ENCODE measurements at regions not wholly inside any gene's neighbourhood (a gene's known extent, or its start where the extent isn't known, plus 50 kb on each side); places are given as distances from the start of the nearest gene placed in this dataset.
"Not testable (repeated sequence)": the region's sequence is repeated elsewhere in the genome, so short reads cannot be mapped to it uniquely, and the experiment has no call there.

DNA sequence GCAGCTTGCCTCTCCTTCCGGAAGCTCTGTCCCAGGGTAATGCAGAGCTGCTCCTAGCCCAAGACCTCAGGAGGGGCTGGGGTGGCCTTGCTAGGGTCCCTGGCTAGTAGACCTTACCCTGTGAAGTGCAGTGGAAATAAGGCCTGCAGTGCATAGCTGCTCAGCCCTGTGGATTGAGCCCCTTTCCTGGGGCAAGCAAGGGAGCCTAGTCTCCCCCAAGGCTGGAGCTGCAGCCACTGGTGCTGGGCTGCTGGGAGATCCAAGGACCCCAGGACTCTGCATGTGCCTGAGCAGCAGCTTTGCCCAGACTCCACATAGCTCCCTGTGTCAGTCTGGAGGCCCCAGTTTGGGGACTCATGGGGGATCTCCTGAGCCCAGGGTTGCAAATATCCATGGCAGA, 57.9 kb downstream of the FANCF start:
- no peak for DNase-seq
- H3K27me3 Mint-ChIP-seq = peaks cover 0 to 14% (median 13%) of the 10 kb centered on the region in 3 donors
- no peak overlapping the region for H3K27ac Mint-ChIP-seq
- ATAC-seq (ENCODE audit: low read depth in 2 of 2) = no peak
- H3K36me3 Mint-ChIP-seq = no peaks in the 10 kb centered on the region
- H3K9me3 Mint-ChIP-seq = peaks cover 0 to 9% (median 3%) of the 10 kb centered on the region in 7 donors
- H3K4me1 Mint-ChIP-seq = no peaks in the 10 kb centered on the region
- H3K4me3 Mint-ChIP-seq = no peak overlapping the region

DNA sequence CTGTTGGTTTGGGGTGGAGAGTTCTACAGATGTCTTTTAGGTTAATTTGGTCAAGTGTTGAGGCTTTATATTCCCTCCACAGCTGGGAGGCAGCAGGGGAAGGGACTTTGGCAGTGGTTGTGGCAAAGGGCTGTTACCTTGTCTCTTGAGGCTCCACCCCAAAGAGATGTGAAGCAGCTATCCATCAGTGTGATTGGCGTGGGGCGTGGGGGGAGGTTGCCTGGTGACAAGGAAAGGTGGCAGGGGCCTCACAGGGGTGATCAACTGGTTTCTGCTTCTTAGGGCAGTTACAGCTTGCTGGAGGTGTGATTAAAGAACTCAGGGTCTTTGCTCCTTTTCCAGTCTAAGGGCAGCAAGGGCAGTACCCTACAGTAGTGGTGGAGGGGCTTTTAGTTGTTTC, 59.3 kb downstream of the FANCF start:
- H3K36me3 Mint-ChIP-seq = no peaks in the 10 kb centered on the region
- H3K27ac Mint-ChIP-seq = peak overlapping the region in 1 of 6 donors; percentile 22
- ATAC-seq (ENCODE audit: low read depth in 2 of 2) (no peak), DNase-seq (no peak)
- H3K4me3 Mint-ChIP-seq = no peak overlapping the region
- H3K9me3 Mint-ChIP-seq = peaks cover 0 to 9% (median 3%) of the 10 kb centered on the region in 7 donors
- H3K27me3 Mint-ChIP-seq = peaks cover 0 to 14% (median 13%) of the 10 kb centered on the region in 3 donors
- H3K4me1 Mint-ChIP-seq = no peaks in the 10 kb centered on the region

DNA sequence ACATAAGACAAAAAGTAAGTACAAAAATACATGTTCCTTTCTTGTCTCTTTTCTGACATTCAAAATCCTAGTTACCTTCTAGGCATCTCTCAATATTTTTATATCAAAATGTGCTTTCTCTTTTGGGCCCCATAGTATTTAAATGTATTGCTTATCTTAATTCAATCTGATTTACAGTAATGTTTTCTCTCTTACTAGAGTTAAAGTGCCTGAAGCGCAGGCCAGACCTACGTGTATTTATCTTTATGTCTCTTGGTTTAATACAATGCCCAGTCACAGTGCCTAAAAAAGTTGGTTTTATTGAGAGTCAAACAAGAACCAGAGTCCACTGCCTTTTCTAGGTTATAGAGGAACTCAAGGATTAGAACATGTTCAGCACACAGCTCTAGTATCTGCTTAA, 64.3 kb downstream of the FANCF start:
- no peaks in the 10 kb centered on the region for H3K4me1 Mint-ChIP-seq
- peaks cover 0 to 9% (median 2%) of the 10 kb centered on the region in 7 donors for H3K9me3 Mint-ChIP-seq
- peaks cover 0 to 10% (median 8%) of the 10 kb centered on the region in 3 donors for H3K27me3 Mint-ChIP-seq
- ATAC-seq (ENCODE audit: low read depth in 2 of 2) = no peak
- H3K27ac Mint-ChIP-seq = no peak overlapping the region
- H3K36me3 Mint-ChIP-seq = no peaks in the 10 kb centered on the region
- no peak for DNase-seq
- no peak overlapping the region for H3K4me3 Mint-ChIP-seq

DNA sequence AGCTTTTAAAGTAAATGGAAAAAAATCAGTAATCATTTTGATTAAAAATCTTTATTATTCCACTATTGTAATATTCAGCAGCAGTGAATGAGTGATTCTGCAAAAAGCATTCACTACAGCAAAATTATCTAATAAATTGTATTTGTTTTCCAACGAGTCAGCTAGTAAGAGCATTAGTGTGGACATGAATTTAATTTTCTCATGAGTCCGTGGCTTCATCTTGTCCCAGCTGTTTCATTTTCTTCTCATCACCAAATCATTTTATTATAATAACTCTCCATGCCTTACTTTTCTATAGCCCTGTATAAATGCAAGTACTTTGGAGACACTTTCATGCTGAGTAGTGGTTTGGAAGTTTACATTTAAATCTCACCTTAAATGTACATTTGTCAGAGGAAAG, 66.2 kb downstream of the FANCF start:
- H3K4me1 Mint-ChIP-seq = no peaks in the 10 kb centered on the region
- DNase-seq = no peak
- H3K27ac Mint-ChIP-seq = no peak overlapping the region

DNA sequence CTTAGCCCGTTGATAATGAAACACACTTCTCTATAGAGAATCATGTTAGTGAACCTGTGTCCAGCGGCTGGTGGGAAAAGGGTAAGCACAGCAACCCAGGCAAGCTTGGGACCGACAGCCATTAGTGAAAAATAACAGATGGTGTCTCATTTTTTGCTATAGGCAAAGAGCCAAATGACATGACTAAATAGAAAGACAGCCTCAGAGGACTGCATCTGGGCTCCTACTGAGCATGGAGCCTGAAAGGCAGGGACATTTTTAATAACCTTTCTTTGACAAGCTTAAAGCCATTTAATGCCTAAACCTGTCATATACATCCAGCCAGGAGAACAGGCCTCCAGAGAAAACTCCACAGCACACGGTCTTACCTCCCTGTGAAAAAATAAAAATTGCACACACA, 67.0 kb downstream of the FANCF start:
- Mint-ChIP-seq H3K36me3 (no peaks in the 10 kb centered on the region), H3K27ac (no peak overlapping the region), H3K4me1 (no peaks in the 10 kb centered on the region), H3K27me3 (peaks cover 0 to 8% (median 0%) of the 10 kb centered on the region in 3 donors), H3K9me3 (peaks cover 0 to 2% (median 0%) of the 10 kb centered on the region in 7 donors), H3K4me3 (no peak overlapping the region)
- ATAC-seq (ENCODE audit: low read depth in 2 of 2) = no peak
- no peak for DNase-seq

More for the DNA sequence above, 66.2 kb downstream of the FANCF start:
- H3K9me3 Mint-ChIP-seq = peaks cover 0 to 6% (median 0%) of the 10 kb centered on the region in 7 donors
- H3K36me3 Mint-ChIP-seq = no peaks in the 10 kb centered on the region
- peaks cover 0 to 8% (median 0%) of the 10 kb centered on the region in 3 donors for H3K27me3 Mint-ChIP-seq
- no peak for ATAC-seq (ENCODE audit: low read depth in 2 of 2)
- H3K4me3 Mint-ChIP-seq = no peak overlapping the region

DNA sequence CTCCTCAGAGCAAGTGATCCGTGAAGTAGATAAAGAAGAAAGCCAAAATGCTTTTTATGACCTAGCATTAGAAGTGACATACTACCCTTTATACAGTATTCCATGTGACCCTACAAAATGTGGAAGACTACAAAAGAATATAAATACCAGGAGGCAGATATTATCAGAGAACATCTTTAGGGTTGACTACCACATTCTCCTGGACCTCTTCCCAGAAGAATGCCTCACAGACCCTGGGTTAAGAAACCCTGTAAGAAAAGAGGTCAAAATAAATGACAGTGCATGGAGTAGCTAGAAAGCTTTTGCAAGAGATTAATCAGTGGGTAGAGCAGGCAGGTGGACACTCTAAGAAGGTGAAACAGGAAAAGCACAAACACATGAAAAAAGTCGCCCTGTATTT, 69.2 kb downstream of the FANCF start:
- no peaks in the 10 kb centered on the region for H3K4me1 Mint-ChIP-seq
- no peak overlapping the region for H3K27ac Mint-ChIP-seq
- no peak for ATAC-seq (ENCODE audit: low read depth in 2 of 2)

DNA sequence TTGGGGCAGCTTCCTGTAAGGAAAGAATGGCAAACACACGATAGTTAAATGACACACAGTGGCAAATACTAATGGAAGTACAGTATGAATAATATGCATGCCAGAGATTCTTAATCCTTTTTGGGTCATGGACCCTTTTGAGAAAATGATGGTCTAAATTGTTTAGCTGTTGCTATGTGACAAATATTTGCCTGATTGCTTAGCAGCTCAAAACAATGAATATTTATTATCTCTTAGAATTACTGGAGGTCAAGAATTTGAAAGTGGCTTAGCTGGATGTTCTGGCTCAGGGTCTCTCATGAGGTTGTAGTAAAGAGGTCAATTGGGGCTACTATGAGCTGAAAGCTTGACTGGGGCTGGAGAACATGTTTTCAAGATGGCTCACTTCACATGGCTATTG, 69.7 kb downstream of the FANCF start:
- ATAC-seq (ENCODE audit: low read depth in 2 of 2) (no peak), DNase-seq (no peak)
- no peaks in the 10 kb centered on the region for H3K9me3 Mint-ChIP-seq
- H3K27me3 Mint-ChIP-seq = peaks cover 5 to 8% (median 6%) of the 10 kb centered on the region in 3 donors
- no peak overlapping the region for H3K27ac Mint-ChIP-seq
- no peaks in the 10 kb centered on the region for H3K36me3 Mint-ChIP-seq
- H3K4me1 Mint-ChIP-seq = no peaks in the 10 kb centered on the region
- H3K4me3 Mint-ChIP-seq = no peak overlapping the region

More for the DNA sequence above, 69.2 kb downstream of the FANCF start:
- Mint-ChIP-seq H3K9me3 (no peaks in the 10 kb centered on the region), H3K36me3 (no peaks in the 10 kb centered on the region), H3K4me3 (no peak overlapping the region), H3K27me3 (peaks cover 3 to 8% (median 5%) of the 10 kb centered on the region in 3 donors)
- DNase-seq = no peak

DNA sequence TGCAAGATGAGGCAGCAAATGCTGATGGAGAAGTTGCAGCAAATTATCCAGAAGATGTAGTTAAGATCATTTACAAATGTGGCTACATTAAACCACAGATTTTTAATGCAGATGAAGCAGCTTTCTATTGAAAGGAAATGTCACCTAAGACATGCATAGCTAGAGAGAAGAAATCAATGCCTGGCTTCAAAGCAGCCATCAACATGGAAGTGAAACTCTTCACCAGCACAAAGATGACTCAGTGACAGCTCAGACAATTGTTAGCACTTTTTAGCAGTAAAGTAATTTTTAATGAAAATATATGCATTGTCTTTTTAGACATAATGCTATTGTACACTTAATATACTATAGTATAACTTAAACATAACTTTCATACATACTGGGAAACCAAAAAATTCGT, 71.4 kb downstream of the FANCF start:
- H3K27me3 Mint-ChIP-seq = peaks cover 5 to 8% (median 6%) of the 10 kb centered on the region in 3 donors
- H3K4me1 Mint-ChIP-seq = no peaks in the 10 kb centered on the region
- H3K27ac Mint-ChIP-seq = no peak overlapping the region
- no peaks in the 10 kb centered on the region for H3K36me3 Mint-ChIP-seq
- no peaks in the 10 kb centered on the region for H3K9me3 Mint-ChIP-seq
- DNase-seq (no peak), ATAC-seq (ENCODE audit: low read depth in 2 of 2) (no peak)
- H3K4me3 Mint-ChIP-seq = no peak overlapping the region

DNA sequence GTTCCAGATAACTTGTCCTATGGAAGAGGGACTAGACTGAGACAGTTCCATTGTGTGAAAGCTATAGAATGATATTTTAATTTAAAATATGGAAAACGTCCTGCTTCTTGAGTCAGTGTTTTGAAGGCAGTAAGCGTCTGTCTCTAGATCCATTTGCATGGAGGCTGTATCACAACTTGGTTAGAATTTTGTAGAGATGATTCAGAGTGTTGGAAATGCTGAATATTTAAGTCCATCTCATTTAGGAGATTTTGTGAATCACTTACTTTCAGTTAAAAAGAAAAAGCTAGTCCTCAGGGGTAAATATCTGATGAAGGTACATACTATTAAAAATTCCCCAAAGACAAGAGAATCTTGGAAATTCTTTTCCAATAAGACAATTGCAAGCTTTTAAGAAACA, 72.7 kb downstream of the FANCF start:
- H3K4me3 Mint-ChIP-seq = no peak overlapping the region
- H3K4me1 Mint-ChIP-seq = no peaks in the 10 kb centered on the region
- no peaks in the 10 kb centered on the region for H3K36me3 Mint-ChIP-seq
- ATAC-seq (ENCODE audit: low read depth in 2 of 2) (no peak), DNase-seq (no peak)
- peaks cover 5 to 8% (median 6%) of the 10 kb centered on the region in 3 donors for H3K27me3 Mint-ChIP-seq
- H3K9me3 Mint-ChIP-seq = no peaks in the 10 kb centered on the region
- H3K27ac Mint-ChIP-seq = no peak overlapping the region

DNA sequence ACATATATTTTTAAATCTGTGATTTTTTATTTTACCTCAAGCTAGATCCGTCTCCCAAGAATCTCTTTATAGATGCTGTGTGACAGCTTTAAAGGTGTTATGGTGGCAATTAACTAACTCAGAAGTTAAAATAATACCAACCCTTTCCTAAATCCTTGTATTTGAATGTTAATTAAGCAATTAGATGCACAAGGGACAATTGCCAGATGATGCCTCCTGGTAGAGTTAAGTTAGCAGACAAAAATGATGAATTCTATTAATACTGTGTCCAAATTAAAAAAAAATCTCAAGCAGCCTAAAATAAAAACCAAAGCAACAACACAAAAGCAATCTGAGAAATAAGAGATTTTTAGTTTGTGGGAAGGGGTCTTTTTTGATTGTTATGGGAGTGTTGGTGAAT, 78.9 kb downstream of the FANCF start:
- Mint-ChIP-seq H3K27ac (no peak overlapping the region), H3K36me3 (no peaks in the 10 kb centered on the region), H3K4me1 (no peaks in the 10 kb centered on the region), H3K9me3 (peaks cover 0 to 3% (median 0%) of the 10 kb centered on the region in 7 donors), H3K4me3 (no peak overlapping the region), H3K27me3 (peaks cover 7 to 10% (median 7%) of the 10 kb centered on the region in 3 donors)
- ATAC-seq (ENCODE audit: low read depth in 2 of 2) (no peak), DNase-seq (no peak)

DNA sequence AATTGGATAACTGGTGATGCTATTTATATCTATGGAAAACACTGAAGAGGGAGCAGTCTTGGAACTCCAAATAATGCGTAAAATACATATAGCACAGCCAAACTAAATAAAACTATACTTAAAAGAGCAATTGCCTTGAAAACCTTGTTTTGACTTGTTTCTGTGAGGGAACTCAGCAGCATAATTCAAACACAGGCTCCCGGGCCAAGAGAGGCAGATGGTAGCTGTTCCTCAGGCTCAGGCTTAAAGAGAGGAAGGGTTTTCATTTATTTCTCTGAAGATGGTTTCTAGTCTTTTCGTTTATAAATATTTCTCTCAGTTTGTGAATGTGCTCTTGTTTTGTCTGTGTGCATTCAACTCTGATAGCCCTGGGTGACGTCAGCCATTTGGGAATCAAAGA, 82.4 kb downstream of the FANCF start:
- peaks cover 5 to 17% (median 16%) of the 10 kb centered on the region in 3 donors for H3K27me3 Mint-ChIP-seq
- H3K36me3 Mint-ChIP-seq = no peaks in the 10 kb centered on the region
- no peaks in the 10 kb centered on the region for H3K4me1 Mint-ChIP-seq
- DNase-seq = no peak
- H3K4me3 Mint-ChIP-seq = no peak overlapping the region
- H3K9me3 Mint-ChIP-seq = peaks cover 0 to 3% (median 0%) of the 10 kb centered on the region in 7 donors
- ATAC-seq (ENCODE audit: low read depth in 2 of 2) = no peak
- no peak overlapping the region for H3K27ac Mint-ChIP-seq

DNA sequence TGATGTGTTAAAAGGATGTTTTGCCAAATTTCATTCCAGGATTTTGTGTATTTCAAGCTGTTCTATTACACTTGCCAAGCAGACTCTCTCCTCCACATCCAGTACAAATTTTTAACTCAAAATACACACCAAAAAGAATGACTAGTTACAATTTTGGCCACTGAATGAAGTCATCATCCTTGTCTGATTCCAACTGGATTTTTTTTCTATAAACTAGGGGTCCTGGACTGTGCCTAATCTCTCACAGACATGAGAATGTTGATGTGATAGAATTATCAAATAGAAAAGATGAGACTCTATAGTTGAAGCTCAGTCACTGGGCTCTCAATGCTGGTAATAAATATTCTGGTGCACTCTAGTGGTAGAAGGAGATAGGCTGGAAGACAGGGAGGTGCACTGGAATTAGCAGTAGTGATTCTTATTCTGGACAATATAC, 85.8 kb downstream of the FANCF start:
- H3K4me3 Mint-ChIP-seq = no peak overlapping the region
- H3K27ac Mint-ChIP-seq = no peak overlapping the region
- H3K4me1 Mint-ChIP-seq = no peaks in the 10 kb centered on the region
- H3K27me3 Mint-ChIP-seq = peaks cover 10 to 19% (median 11%) of the 10 kb centered on the region in 3 donors
- DNase-seq (no peak), ATAC-seq (ENCODE audit: low read depth in 2 of 2) (no peak)
- peaks cover 0 to 3% (median 0%) of the 10 kb centered on the region in 7 donors for H3K9me3 Mint-ChIP-seq
- H3K36me3 Mint-ChIP-seq = no peaks in the 10 kb centered on the region

DNA sequence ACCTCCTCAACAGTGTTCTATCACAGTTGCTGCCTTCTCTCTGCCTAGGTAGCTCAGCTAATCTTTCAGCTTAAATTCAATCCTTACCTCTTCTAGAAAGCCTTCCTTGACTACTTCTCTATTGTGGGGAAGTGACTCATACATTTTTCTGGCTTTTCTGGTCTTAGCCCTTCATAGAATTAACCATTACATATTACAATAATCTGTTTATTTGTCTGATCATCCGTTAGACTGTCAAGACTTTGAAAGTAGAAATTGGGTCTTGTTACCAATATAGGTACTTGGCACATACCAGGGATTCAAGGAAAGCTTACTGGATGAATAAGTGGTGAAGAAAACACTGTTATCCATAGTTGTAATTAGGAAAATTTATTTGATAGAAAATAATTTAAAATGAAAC, 89.6 kb downstream of the FANCF start:
- peaks cover 0 to 3% (median 0%) of the 10 kb centered on the region in 7 donors for H3K9me3 Mint-ChIP-seq
- H3K36me3 Mint-ChIP-seq = no peaks in the 10 kb centered on the region
- no peaks in the 10 kb centered on the region for H3K4me1 Mint-ChIP-seq
- peaks cover 6 to 12% (median 10%) of the 10 kb centered on the region in 3 donors for H3K27me3 Mint-ChIP-seq
- H3K27ac Mint-ChIP-seq = no peak overlapping the region
- ATAC-seq (ENCODE audit: low read depth in 2 of 2) = no peak
- no peak for DNase-seq
- H3K4me3 Mint-ChIP-seq = no peak overlapping the region

DNA sequence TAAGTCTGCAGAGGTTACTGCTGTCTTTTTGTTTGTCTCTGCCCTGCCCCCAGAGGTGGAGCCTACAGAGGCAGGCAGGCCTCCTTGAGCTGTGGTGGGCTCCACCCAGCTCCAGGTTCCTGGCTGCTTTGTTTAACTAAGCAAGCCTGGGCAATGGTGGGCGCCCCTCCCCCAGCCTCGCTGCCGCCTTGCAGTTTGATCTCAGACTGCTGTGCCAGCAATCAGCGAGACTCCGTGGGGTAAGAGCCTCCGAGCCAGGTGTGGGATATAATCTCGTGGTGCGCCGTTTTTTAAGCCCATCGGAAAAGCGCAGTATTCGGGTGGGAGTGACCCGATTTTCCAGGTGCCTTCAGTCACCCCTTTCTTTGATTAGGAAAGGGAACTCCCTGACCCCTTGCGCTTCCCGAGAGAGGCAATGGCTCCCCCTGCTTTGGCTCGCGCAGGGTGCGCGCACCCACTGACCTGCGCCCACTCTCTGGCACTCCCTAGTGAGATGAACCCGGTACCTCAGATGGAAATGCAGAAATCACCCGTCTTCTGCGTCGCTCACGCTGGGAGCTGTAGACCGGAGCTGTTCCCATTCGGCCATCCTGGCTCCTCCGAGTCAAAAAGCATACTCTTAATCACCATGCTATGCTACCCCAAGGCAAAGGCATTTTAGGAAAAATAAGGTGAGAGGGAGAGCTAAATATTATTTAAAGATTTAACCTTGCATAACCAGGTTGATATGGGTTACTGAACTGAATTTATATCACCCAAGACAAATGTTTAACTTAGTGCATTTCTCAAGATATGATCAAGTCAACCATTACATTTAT, 96.8 kb downstream of the FANCF start:
- H3K4me3 Mint-ChIP-seq; H3K36me3 Mint-ChIP-seq; H3K9me3 Mint-ChIP-seq; ATAC-seq (ENCODE audit: low read depth in 2 of 2); H3K4me1 Mint-ChIP-seq; H3K27me3 Mint-ChIP-seq; DNase-seq: not testable (repeated sequence)
- peak overlapping the region in 1 of 6 donors; percentile 61 for H3K27ac Mint-ChIP-seq
